OCI-M1 (cell line): ENCODE measurements at regions not wholly inside any gene's neighbourhood (a gene's known extent, or its start where the extent isn't known, plus 50 kb on each side); places are given as distances from the start of the nearest gene placed in this dataset.
A peak's percentile ranks its signal among the peaks of the same experiment; 100 is the strongest.

ENCODE experiments used
- DNase-seq: peaks from one replicate; lab custom pipeline; 2025; lab: John Stamatoyannopoulos, UW

GRCh38 chr3:117941015-117941414 lies 1093.6 kb downstream of the IGSF11 start:
- no peak for DNase-seq

GRCh38 chr3:117941756-117942155 lies 1092.9 kb downstream of the IGSF11 start:
- DNase-seq = no peak

- DNase-seq = no peak
Observed at GRCh38 chr3:117954131-117954530, 1080.5 kb downstream of the IGSF11 start.

- no peak for DNase-seq
Observed at GRCh38 chr3:117955196-117955595, 1079.5 kb downstream of the IGSF11 start.

DNA sequence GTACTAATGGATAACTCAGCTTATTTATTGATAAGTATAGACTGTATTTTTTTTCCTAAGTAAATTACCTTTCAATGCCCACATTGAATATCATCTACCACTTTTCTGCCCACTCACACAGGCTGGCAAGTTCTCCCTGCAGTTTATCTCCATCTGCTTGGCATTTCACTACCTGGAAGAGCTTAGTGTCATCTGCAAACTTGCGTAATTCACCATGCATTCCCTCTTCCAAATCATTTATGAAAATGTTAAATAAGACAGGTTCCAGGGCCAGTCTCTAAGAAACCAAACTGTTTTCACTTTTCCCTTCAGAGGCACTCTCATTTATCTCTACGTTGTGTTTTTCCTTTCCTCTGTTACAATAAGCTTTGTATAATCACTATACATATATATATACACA lies 1076.6 kb downstream of the IGSF11 start:
- no peak for DNase-seq

DNA sequence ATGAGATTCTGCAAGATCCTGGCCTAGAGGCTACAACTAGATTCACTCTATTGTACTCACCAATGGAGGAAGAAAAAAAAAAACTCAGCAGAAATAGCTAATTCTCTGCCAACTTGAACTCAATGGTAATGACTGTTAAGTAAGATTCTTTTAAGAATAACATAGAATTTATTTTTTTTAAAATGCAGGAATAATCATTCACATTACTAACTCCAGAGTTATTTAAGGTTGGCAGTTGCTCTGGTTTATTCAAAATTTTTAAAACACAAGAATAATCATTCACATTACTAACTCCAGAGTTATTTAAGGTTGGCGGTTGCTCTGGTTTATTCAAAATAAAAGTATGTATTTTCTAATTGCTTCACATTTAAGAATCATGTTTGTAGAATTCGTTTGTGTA lies 1071.9 kb downstream of the IGSF11 start:
- DNase-seq = no peak

DNA sequence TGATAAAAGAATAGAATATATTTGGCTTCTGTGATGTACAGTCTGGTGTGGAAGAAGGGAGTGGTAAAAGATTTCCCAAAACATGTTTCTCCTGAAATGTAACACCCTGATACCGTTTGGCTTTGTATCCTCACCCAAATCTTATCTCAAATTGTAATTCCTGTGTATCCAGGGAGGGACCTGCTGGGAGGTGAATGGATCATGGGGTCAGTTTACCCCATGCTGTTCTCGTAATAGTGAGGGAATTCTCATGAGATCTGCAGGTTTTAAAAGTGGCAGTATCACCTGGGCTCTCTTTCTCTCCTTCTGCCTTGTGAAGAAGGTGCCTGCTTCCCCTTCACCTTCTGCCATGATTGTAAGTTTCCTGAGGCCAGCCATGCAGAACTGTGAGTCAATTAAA lies 1070.8 kb downstream of the IGSF11 start:
- no peak for DNase-seq

GRCh38 chr3:117964814-117965213 lies 1069.8 kb downstream of the IGSF11 start:
- no peak for DNase-seq

DNA sequence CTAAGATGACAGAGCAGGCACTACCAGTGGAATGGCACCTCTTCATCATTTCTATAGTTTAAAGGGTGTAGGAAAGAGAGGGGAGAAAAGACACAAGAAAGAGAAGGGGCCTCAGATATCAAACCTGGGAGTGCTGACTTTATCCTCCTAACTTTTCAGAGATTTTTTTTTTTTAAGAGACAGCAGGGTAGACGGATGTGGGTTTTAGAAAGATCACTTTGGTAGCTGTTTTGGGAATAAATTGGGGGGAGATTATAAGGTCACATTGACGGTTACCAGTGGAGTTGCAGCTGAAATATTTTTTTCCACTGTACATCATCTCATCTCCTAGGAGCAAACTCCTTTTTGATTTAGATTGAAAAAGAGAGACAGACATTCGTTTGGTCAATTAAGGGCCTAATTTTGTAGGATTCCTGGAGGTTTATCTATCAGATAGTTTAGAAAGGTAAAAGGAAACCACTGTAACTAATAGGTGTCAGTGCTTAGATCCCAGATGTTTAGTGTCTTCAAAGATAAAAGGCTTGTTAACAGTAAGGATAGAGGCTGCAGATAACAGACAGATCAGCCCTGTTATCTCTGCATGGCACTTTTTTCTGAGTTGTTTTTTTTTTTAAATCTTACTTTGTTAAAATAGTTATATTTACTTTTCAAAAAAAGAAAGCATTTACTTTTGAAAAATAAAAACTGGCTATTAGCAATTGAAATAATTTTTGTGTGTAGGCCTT lies 1057.0 kb downstream of the IGSF11 start:
- DNase-seq = no peak

- no peak for DNase-seq
Observed at GRCh38 chr3:117979466-117979865, 1055.2 kb downstream of the IGSF11 start.

- no peak for DNase-seq
Observed at GRCh38 chr3:117987256-117987655, 1047.4 kb downstream of the IGSF11 start.

- DNase-seq = no peak
Observed at GRCh38 chr3:117989982-117990381, 1044.7 kb downstream of the IGSF11 start.

DNA sequence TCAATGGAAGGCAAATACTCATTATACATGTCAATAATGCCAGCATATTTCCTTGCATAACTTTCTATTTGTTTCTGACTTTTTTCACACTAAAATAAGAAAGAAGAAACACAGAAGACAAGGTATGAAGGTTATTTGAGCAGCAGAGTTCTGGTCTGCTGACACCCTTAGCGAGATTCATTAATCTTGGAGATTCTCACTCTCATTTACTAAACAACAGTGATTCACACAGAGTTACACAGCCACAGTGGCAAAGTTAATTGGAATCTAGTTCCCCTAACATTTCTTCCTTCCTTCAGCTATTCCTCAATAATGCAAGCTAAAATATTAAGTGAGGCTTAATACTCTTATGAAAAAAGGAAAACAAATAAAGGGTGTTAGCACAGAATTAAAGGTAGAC lies 1044.0 kb downstream of the IGSF11 start:
- DNase-seq = no peak

GRCh38 chr3:117995842-117996437 lies 1038.7 kb downstream of the IGSF11 start:
- no peak for DNase-seq

DNA sequence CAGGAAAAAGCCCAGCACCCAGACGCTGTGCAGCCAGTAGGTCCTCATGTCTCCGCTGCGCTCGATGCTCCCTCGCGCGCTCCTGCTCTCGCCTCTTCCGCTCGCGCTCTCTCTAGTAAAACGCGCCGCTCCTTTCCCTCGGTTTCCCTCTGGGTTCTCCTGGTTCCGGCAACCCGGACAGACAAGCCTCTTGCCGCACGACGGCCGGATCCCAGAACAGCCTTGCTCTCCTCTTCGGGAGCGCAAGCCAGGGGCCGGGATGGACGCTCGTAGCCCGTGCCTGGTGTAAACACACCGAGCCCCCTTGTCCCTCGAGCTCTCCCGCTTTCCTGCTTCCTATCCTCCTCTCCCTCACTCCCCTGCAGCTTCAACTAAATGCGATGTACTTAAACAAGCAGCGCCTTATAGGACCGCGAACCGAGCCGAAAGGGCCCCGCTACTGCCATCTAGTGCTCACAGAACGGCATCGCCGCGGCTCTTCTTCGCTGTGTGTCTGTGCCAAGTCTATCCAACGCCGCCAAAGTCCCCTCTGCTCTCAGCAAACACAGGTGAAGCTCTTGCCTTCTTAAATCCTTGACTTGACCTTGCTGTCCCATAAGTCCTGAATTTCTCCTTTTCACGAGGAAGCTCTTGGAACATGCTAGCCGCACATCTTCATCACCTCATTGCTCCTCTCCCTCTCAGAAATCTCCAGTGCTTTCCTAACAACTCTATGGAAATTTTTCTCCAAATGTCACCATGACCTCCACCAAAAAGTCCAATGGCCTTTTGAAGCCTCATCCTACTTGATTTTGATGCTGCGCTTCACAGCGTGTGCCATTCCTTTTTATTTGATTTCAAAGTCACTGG lies 1037.2 kb downstream of the IGSF11 start:
- DNase-seq = peak; percentile 88

DNA sequence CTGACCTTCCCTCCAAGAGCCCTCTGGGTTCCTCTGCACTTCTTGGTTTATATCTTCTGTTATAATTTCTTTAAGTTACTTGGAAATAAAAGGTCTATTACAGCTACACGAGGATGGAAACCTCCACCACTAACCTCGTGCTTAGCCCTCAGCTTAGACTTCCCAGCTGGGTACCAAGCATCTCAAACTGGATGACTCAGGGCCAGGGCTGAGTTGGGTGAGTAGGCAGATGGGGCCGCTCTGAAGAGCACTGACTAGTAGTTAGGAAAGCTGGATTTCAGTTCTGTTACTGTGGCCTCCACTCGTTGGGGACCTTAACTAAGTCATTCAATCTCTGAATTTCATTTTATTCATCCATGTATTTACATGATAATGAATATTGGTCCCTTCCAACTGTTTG lies 1036.6 kb downstream of the IGSF11 start:
- DNase-seq = peak; percentile 34

DNA sequence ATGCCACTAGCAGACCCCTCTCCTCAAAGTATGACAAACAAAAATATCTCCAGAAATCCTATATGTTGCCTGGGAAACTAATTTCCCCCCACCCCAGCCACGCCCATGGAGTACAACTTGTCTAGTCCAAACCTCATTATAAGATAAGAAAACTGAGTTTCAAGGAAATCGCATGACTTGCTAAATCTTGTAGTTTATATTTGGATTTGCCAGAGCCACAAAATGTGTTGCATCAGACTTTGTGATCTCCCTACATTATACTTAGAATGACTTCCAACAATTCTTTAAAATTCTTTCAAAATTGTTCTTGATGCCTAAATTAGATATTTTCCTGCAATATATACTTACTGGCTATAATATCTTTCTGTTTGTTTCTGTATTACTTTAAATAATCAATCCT lies 1034.4 kb downstream of the IGSF11 start:
- peak; percentile 93 for DNase-seq

- DNase-seq = peak; percentile 18
Observed at GRCh38 chr3:118001380-118001779, 1033.3 kb downstream of the IGSF11 start.

DNA sequence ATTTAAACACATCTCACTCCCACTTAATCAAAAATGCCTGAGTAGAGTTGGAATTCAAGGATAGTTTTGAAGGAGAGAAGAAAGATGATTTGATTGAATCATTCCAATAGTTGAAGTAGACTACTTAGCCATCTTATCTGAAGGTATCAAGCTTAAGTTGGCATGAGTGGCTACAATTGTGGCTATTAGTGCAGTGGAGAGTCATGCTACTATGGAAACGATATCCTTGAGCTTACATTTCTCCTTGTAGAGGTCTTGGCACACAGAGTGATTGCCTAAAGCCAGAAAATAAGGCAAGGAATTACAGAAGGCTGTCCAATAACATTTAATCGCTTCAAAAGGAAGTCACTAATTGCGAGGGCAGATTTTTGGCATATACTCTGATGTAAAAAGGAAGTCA lies 1022.7 kb downstream of the IGSF11 start:
- no peak for DNase-seq

GRCh38 chr3:118029049-118029448 lies 1005.6 kb downstream of the IGSF11 start:
- DNase-seq = no peak

DNA sequence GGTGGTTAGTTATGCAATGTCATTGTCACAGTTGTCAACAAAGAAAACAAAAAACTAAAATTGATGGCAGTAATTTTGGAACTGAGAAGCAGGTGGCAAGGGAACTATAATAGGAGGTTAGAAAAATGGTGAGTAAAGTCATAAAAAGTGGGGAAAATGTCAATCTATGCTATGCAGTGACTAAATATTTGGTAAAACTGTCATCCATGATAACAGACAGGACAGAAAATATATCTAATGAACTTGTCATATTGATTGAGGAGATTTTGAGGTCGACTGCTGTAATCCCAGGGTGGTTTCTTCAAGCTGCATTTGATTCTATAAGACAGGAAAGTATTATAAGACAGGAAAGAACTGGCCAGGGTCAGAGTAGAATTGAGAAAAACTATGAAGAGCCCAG lies 998.4 kb downstream of the IGSF11 start:
- DNase-seq = no peak

GRCh38 chr3:118055381-118055780 lies 979.3 kb downstream of the IGSF11 start:
- no peak for DNase-seq

GRCh38 chr3:118057086-118057485 lies 977.6 kb downstream of the IGSF11 start:
- DNase-seq = peak; percentile 16
